GDM1 (cell line): ENCODE measurements at regions not wholly inside any gene's neighbourhood (a gene's known extent, or its start where the extent isn't known, plus 50 kb on each side); places are given as distances from the start of the nearest gene placed in this dataset.
"Not testable (repeated sequence)": the region's sequence is repeated elsewhere in the genome, so short reads cannot be mapped to it uniquely, and the experiment has no call there.

Experiments
- DNase-seq: peaks from one replicate; lab custom pipeline; 2025; lab: John Stamatoyannopoulos, UW

- DNase-seq: no peak
Measured at GRCh38 chr10:9140373-9140772, 1085.9 kb downstream of the GATA3 start.

GRCh38 chr10:9147475-9147874 lies 1093.0 kb downstream of the GATA3 start:
- no peak for DNase-seq

GRCh38 chr10:9149134-9149533 lies 1094.6 kb downstream of the GATA3 start:
- DNase-seq: no peak

- DNase-seq: not testable (repeated sequence)
Measured at GRCh38 chr10:9153057-9153456, 1098.6 kb downstream of the GATA3 start.

- no peak for DNase-seq
Measured at GRCh38 chr10:9157656-9158055, 1103.2 kb downstream of the GATA3 start.

- no peak for DNase-seq
Measured at GRCh38 chr10:9158675-9159074, 1104.2 kb downstream of the GATA3 start.

GRCh38 chr10:9160275-9160674 lies 1105.8 kb downstream of the GATA3 start:
- no peak for DNase-seq

- no peak for DNase-seq
Measured at GRCh38 chr10:9163699-9164098, 1109.2 kb downstream of the GATA3 start.

GRCh38 chr10:9166770-9167169 lies 1112.3 kb downstream of the GATA3 start:
- DNase-seq: no peak

GRCh38 chr10:9172276-9172675 lies 1117.8 kb downstream of the GATA3 start:
- no peak for DNase-seq

- DNase-seq: no peak
Measured at GRCh38 chr10:9175200-9175599, 1120.7 kb downstream of the GATA3 start.

GRCh38 chr10:9183197-9183880 lies 1128.9 kb downstream of the GATA3 start:
- DNase-seq: not testable (repeated sequence)

GRCh38 chr10:9188022-9188810 lies 1133.7 kb downstream of the GATA3 start:
- no peak for DNase-seq

- DNase-seq: no peak
Measured at GRCh38 chr10:9189448-9189847, 1135.0 kb downstream of the GATA3 start.

GRCh38 chr10:9193120-9193519 lies 1138.6 kb downstream of the GATA3 start:
- DNase-seq: no peak

GRCh38 chr10:9195385-9195784 lies 1140.9 kb downstream of the GATA3 start:
- no peak for DNase-seq

GRCh38 chr10:9198611-9199010 lies 1144.1 kb downstream of the GATA3 start:
- no peak for DNase-seq

- no peak for DNase-seq
Measured at GRCh38 chr10:9205558-9205957, 1151.1 kb downstream of the GATA3 start.

- DNase-seq: peak; percentile 15
Measured at GRCh38 chr10:9209105-9209798, 1154.8 kb downstream of the GATA3 start.

GRCh38 chr10:9211228-9211627 lies 1156.7 kb downstream of the GATA3 start:
- DNase-seq: no peak

- DNase-seq: no peak
Measured at GRCh38 chr10:9214618-9215017, 1160.1 kb downstream of the GATA3 start.

- DNase-seq: no peak
Measured at GRCh38 chr10:9215121-9215520, 1160.6 kb downstream of the GATA3 start.

GRCh38 chr10:9219860-9220259 lies 1165.4 kb downstream of the GATA3 start:
- no peak for DNase-seq
